ENCODE measurements at regions not wholly inside any gene's neighbourhood (a gene's known extent, or its start where the extent isn't known, plus 50 kb on each side); places are given as distances from the start of the nearest gene placed in this dataset.
A peak's percentile ranks its signal among the peaks of the same experiment; 100 is the strongest.

DNA sequence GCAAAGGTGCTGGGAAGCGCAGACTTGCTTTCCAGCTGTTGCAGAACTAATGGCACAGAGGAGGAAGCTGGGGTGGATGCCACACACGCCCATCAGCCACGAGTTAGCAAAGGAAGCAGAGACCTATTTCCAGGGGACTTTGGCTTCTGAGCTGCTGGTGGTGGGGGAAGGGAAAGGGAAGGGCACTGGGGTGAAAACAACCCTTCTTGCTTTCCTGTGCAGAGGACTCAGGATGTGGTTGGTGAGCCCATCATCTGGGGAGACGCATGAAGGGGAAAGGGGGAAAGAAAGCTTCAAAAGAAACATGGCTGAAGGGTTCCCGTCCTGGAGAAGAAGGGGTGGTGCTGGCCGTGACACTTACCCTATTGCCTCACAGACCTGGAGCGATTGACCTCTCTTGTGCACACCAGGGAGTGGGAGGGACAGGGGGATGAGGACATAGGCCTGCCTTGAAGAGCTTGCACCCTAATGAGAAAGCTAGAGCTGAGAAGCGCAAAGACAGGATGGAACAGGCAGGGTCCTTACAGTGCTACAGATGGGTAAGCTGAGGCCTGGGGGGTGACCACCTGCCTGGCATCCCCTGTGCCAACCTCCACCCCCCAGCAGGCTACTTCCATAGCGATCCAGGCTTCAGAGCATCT, 140.8 kb upstream of the RAB4A start (continued):
- TF ChIP-seq CAMTA2 (CRISPR knock-in tag; IDR thresholded peaks at IDR 0.05; ENCODE audit: borderline replicate concordance) (0 out of 2 replicates have a peak, but pooled peaks have one; percentile 22), KMT2A (CRISPR knock-in tag; IDR thresholded peaks at IDR 0.05) (no peak), FIP1L1 (IDR thresholded peaks at IDR 0.05; ENCODE audit: borderline replicate concordance, insufficient read depth, low read depth, low read length) (no peak), SMAD9 (CRISPR knock-in tag; IDR thresholded peaks at IDR 0.05) (no peak), BRD4 (CRISPR knock-in tag; IDR thresholded peaks at IDR 0.05) (peak; percentile 95), ZNF510 (CRISPR knock-in tag; IDR thresholded peaks at IDR 0.05; ENCODE audit: low read depth) (no peak), ZNF615 (CRISPR knock-in tag; IDR thresholded peaks at IDR 0.05; ENCODE audit: borderline replicate concordance) (no peak), MED8 (CRISPR knock-in tag; IDR thresholded peaks at IDR 0.05; ENCODE audit: insufficient replicate concordance) (peak; percentile 90), EP300 (IDR thresholded peaks at IDR 0.05; ENCODE audit: low read depth in 2 of 2, low read length in 2 of 2) (peak; percentile 59 to 76; a peak in 3 of 4 replicates), EP300 (CRISPR knock-in tag; IDR thresholded peaks at IDR 0.05; ENCODE audit: borderline replicate concordance) (peak; percentile 69; the same call in 1 of the 2 replicates), ZSCAN29 (CRISPR knock-in tag; conservative IDR thresholded peaks at IDR 0.05) (no peak; the same call in 1 of the 2 replicates), TOPORS (CRISPR knock-in tag; IDR thresholded peaks at IDR 0.05) (no peak)
- TF ChIP-seq, protein P1, sequence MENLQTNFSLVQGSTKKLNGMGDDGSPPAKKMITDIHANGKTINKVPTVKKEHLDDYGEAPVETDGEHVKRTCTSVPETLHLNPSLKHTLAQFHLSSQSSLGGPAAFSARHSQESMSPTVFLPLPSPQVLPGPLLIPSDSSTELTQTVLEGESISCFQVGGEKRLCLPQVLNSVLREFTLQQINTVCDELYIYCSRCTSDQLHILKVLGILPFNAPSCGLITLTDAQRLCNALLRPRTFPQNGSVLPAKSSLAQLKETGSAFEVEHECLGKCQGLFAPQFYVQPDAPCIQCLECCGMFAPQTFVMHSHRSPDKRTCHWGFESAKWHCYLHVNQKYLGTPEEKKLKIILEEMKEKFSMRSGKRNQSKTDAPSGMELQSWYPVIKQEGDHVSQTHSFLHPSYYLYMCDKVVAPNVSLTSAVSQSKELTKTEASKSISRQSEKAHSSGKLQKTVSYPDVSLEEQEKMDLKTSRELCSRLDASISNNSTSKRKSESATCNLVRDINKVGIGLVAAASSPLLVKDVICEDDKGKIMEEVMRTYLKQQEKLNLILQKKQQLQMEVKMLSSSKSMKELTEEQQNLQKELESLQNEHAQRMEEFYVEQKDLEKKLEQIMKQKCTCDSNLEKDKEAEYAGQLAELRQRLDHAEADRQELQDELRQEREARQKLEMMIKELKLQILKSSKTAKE (CRISPR knock-in tag; IDR thresholded peaks at IDR 0.05; ENCODE audit: borderline replicate concordance) = peak; percentile 34; the same call in 1 of the 2 replicates
- TF ChIP-seq, protein P2, sequence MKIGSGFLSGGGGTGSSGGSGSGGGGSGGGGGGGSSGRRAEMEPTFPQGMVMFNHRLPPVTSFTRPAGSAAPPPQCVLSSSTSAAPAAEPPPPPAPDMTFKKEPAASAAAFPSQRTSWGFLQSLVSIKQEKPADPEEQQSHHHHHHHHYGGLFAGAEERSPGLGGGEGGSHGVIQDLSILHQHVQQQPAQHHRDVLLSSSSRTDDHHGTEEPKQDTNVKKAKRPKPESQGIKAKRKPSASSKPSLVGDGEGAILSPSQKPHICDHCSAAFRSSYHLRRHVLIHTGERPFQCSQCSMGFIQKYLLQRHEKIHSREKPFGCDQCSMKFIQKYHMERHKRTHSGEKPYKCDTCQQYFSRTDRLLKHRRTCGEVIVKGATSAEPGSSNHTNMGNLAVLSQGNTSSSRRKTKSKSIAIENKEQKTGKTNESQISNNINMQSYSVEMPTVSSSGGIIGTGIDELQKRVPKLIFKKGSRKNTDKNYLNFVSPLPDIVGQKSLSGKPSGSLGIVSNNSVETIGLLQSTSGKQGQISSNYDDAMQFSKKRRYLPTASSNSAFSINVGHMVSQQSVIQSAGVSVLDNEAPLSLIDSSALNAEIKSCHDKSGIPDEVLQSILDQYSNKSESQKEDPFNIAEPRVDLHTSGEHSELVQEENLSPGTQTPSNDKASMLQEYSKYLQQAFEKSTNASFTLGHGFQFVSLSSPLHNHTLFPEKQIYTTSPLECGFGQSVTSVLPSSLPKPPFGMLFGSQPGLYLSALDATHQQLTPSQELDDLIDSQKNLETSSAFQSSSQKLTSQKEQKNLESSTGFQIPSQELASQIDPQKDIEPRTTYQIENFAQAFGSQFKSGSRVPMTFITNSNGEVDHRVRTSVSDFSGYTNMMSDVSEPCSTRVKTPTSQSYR (CRISPR knock-in tag; IDR thresholded peaks at IDR 0.05; ENCODE audit: borderline replicate concordance) = peak; percentile 95
- TF ChIP-seq, protein P3, sequence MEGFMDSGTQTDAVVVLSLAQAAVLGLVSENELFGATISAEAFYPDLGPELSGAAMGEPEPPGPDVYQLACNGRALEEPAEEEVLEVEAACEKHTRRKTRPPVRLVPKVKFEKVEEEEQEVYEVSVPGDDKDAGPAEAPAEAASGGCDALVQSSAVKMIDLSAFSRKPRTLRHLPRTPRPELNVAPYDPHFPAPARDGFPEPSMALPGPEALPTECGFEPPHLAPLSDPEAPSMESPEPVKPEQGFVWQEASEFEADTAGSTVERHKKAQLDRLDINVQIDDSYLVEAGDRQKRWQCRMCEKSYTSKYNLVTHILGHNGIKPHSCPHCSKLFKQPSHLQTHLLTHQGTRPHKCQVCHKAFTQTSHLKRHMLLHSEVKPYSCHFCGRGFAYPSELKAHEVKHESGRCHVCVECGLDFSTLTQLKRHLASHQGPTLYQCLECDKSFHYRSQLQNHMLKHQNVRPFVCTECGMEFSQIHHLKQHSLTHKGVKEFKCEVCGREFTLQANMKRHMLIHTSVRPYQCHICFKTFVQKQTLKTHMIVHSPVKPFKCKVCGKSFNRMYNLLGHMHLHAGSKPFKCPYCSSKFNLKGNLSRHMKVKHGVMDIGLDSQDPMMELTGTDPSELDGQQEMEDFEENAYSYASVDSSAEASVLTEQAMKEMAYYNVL (CRISPR knock-in tag; IDR thresholded peaks at IDR 0.05; ENCODE audit: borderline replicate concordance) = peak; percentile 92
- TF ChIP-seq, protein P4, sequence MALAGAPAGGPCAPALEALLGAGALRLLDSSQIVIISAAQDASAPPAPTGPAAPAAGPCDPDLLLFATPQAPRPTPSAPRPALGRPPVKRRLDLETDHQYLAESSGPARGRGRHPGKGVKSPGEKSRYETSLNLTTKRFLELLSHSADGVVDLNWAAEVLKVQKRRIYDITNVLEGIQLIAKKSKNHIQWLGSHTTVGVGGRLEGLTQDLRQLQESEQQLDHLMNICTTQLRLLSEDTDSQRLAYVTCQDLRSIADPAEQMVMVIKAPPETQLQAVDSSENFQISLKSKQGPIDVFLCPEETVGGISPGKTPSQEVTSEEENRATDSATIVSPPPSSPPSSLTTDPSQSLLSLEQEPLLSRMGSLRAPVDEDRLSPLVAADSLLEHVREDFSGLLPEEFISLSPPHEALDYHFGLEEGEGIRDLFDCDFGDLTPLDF (CRISPR knock-in tag; IDR thresholded peaks at IDR 0.05) = no peak
- TF ChIP-seq, protein P5, sequence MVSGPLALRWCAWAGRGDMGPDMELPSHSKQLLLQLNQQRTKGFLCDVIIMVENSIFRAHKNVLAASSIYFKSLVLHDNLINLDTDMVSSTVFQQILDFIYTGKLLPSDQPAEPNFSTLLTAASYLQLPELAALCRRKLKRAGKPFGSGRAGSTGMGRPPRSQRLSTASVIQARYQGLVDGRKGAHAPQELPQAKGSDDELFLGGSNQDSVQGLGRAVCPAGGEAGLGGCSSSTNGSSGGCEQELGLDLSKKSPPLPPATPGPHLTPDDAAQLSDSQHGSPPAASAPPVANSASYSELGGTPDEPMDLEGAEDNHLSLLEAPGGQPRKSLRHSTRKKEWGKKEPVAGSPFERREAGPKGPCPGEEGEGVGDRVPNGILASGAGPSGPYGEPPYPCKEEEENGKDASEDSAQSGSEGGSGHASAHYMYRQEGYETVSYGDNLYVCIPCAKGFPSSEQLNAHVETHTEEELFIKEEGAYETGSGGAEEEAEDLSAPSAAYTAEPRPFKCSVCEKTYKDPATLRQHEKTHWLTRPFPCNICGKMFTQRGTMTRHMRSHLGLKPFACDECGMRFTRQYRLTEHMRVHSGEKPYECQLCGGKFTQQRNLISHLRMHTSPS (CRISPR knock-in tag; IDR thresholded peaks at IDR 0.05; ENCODE audit: low read depth) = peak; percentile 86
- TF ChIP-seq, protein P6, sequence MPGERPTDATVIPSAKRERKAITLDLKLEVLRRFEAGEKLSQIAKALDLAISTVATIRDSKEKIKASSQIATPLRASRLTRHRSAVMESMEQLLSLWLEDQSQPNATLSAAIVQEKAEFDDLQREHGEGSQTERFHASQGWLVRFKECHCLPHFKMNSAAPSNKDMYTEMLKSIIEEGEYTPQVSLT (CRISPR knock-in tag; IDR thresholded peaks at IDR 0.05; ENCODE audit: borderline replicate concordance, low read depth) = no peak

Data from HepG2 (cell line).